ENCODE measurements at regions not wholly inside any gene's neighbourhood (a gene's known extent, or its start where the extent isn't known, plus 50 kb on each side); places are given as distances from the start of the nearest gene placed in this dataset.

GRCh38 chr15:46389739-46390138 is 754.9 kb downstream of the SQOR start:
- 39 to 64% (median 42%) methylated on average over 4 of the region's 4 CpGs for WGBS, 3 donors
- intact Hi-C loops (cut with DNase I): no loop called here
- no peak overlapping the region for H3K4me3 ChIP-seq
- peaks cover 3% of the 10 kb centered on the region for H3K27me3 ChIP-seq
- no peaks in the 10 kb centered on the region for H3K36me3 ChIP-seq
- no peak for TF ChIP-seq POLR2A (IDR thresholded peaks at IDR 0.05)
- TF ChIP-seq CTCF (IDR thresholded peaks at IDR 0.05): no peak
- no peak for TF ChIP-seq EP300 (IDR thresholded peaks at IDR 0.05)
- no peaks in the 10 kb centered on the region for H3K4me1 ChIP-seq (ENCODE audit: insufficient read depth)
- no peak for DNase-seq
- no peak overlapping the region for H3K27ac ChIP-seq
- H3K9me3 ChIP-seq: no peaks in the 10 kb centered on the region

GRCh38 chr15:46394463-46394862 is 759.6 kb downstream of the SQOR start:
- Histone ChIP-seq H3K9me3 (no peaks in the 10 kb centered on the region), H3K27ac (no peak overlapping the region), H3K27me3 (peaks cover 3% of the 10 kb centered on the region), H3K4me1 (ENCODE audit: insufficient read depth) (no peaks in the 10 kb centered on the region), H3K4me3 (no peak overlapping the region), H3K36me3 (no peaks in the 10 kb centered on the region)
- TF ChIP-seq CTCF (IDR thresholded peaks at IDR 0.05) (no peak), EP300 (IDR thresholded peaks at IDR 0.05) (no peak), POLR2A (IDR thresholded peaks at IDR 0.05) (no peak)
- 57 to 83% (median 68%) methylated on average over 2 of the region's 2 CpGs for WGBS, 3 donors
- DNase-seq: no peak
- intact Hi-C loops (cut with DNase I): no loop called here

- Histone ChIP-seq H3K9me3 (no peaks in the 10 kb centered on the region), H3K27me3 (no peaks in the 10 kb centered on the region), H3K4me1 (ENCODE audit: insufficient read depth) (no peaks in the 10 kb centered on the region), H3K4me3 (no peak overlapping the region), H3K27ac (no peak overlapping the region), H3K36me3 (no peaks in the 10 kb centered on the region)
- intact Hi-C loops (cut with DNase I): no loop called here
- no peak for DNase-seq
- WGBS, 3 donors: 49 to 52% (median 52%) methylated on average over 2 of the region's 2 CpGs
- TF ChIP-seq EP300 (IDR thresholded peaks at IDR 0.05) (no peak), CTCF (IDR thresholded peaks at IDR 0.05) (no peak), POLR2A (IDR thresholded peaks at IDR 0.05) (no peak)
Observed at GRCh38 chr15:46408312-46408711, 773.5 kb downstream of the SQOR start.

GRCh38 chr15:46409841-46410301 is 775.0 kb downstream of the SQOR start:
- 68 to 80% (median 70%) methylated on average over 4 of the region's 4 CpGs for WGBS, 3 donors
- no peaks in the 10 kb centered on the region for H3K9me3 ChIP-seq
- H3K27ac ChIP-seq: no peak overlapping the region
- DNase-seq: no peak
- intact Hi-C loops (cut with DNase I): no loop called here
- no peaks in the 10 kb centered on the region for H3K4me1 ChIP-seq (ENCODE audit: insufficient read depth)
- TF ChIP-seq POLR2A (IDR thresholded peaks at IDR 0.05): no peak
- TF ChIP-seq EP300 (IDR thresholded peaks at IDR 0.05): no peak
- no peak for TF ChIP-seq CTCF (IDR thresholded peaks at IDR 0.05)
- H3K4me3 ChIP-seq: no peak overlapping the region
- no peaks in the 10 kb centered on the region for H3K27me3 ChIP-seq
- no peaks in the 10 kb centered on the region for H3K36me3 ChIP-seq
